GM12878 (cell line): ENCODE measurements at regions not wholly inside any gene's neighbourhood (a gene's known extent, or its start where the extent isn't known, plus 50 kb on each side); places are given as distances from the start of the nearest gene placed in this dataset.

ENCODE experiments used
- ATAC-seq: fragments of 200-7000 bp; cut with Tn5 transposase; 3 replicates; pipeline ENCODE4 v1.9.1; 2020; ENCODE audit warnings: mild to moderate bottlenecking, moderate library complexity
- BruUV-seq: library from RNA; stranded (reverse); fragments of 400-500 nt; replicated peaks from 2 replicates; lab custom pipeline; 2021; lab: Mats Ljungman, UMichigan
- CTCF ChIA-PET: fragments of 300-600 bp; sonication (Branson Sonifier 250); formaldehyde crosslinking; extraction: SDS; loops from one replicate; lab custom pipeline; 2021; ENCODE audit warnings: inconsistent platforms; lab: Yijun Ruan, JAX
- POLR2A ChIA-PET: fragments of 350-600 bp; formaldehyde crosslinking; extraction: SDS; loops from one replicate; lab custom pipeline; 2021; ENCODE audit warnings: inconsistent platforms; lab: Charles Lee
- RAD21 ChIA-PET: fragments of 300-600 bp; sonication (Branson Sonifier 250); formaldehyde crosslinking; loops from one replicate; lab custom pipeline; 2023; ENCODE audit warnings: antibody characterized with exemption; ENCODE audit not compliant: unreplicated experiment; lab: Charles Lee
- SMC1A ChIA-PET: fragments of 300-600 bp; sonication (Branson Sonifier 250); formaldehyde crosslinking; loops from one replicate; lab custom pipeline; 2023; ENCODE audit not compliant: unreplicated experiment, uncharacterized antibody; lab: Charles Lee
- DNase-seq: peaks from one replicate; pipeline ENCODE4 v3.0.0-alpha.2; 2011; ENCODE audit warnings: low read depth, low spot score
- FAIRE-seq: peaks from 3 replicates; lab custom pipeline; 2011; peaks lifted over from hg19 to GRCh38; lab: Jason Lieb, UNC
- H2AFZ ChIP-seq: 2 replicates; pipeline ENCODE4 v1.6.0; 2011; ENCODE audit warnings: low read depth, low read length, control low read depth; ENCODE audit not compliant: control insufficient read depth
- H3K27ac ChIP-seq: 2 replicates; pipeline ENCODE4 v1.5.1; 2011; ENCODE audit warnings: control low read depth; ENCODE audit not compliant: control insufficient read depth, insufficient read depth
- H3K27me3 ChIP-seq, 2 experiments: replicated peaks in 1 of 2; 2 replicates each; pipeline versions ENCODE4 v1.6.0 to v1.6.1; 2011; ENCODE audit warnings: low read length in 1 of 2; ENCODE audit not compliant: control insufficient read depth in 2 of 2, insufficient read depth in 2 of 2
- H3K36me3 ChIP-seq, 2 experiments: 2 replicates each; pipeline ENCODE4 v1.5.1; 2011; ENCODE audit warnings: low read length in 1 of 2; ENCODE audit not compliant: control insufficient read depth in 2 of 2, insufficient read depth in 2 of 2
- H3K4me1 ChIP-seq: 2 replicates; pipeline ENCODE4 v1.6.1; 2011; ENCODE audit warnings: mild to moderate bottlenecking, low read length, moderate library complexity, mixed read lengths; ENCODE audit not compliant: control insufficient read depth, insufficient read depth
- H3K4me2 ChIP-seq: 2 replicates; pipeline ENCODE4 v1.6.0; 2011; ENCODE audit warnings: control low read depth; ENCODE audit not compliant: control insufficient read depth, insufficient read depth
- H3K4me3 ChIP-seq: fragments of 200-600 bp; sonication (generic); 2 replicates; pipeline ENCODE4 v1.5.1; 2016
- H3K79me2 ChIP-seq: 2 replicates; pipeline ENCODE4 v1.6.0; 2011; ENCODE audit warnings: low read length; ENCODE audit not compliant: control insufficient read depth, insufficient read depth
- H3K9ac ChIP-seq: 2 replicates; pipeline ENCODE4 v1.8.0; 2011; ENCODE audit warnings: low read length, control low read depth, mixed read lengths; ENCODE audit not compliant: control insufficient read depth, insufficient read depth
- H3K9me3 ChIP-seq: replicated peaks from 3 replicates; pipeline ENCODE4 v1.5.1; 2011; ENCODE audit warnings: mild to moderate bottlenecking, low read length; ENCODE audit not compliant: control insufficient read depth, insufficient read depth
- H4K20me1 ChIP-seq: 2 replicates; pipeline ENCODE4 v1.6.0; 2011; ENCODE audit not compliant: control insufficient read depth, insufficient read depth
- BACH1 ChIP-seq: fragments of 450-650 bp; IDR thresholded peaks from 2 replicates; pipeline ENCODE4 v1.6.1; 2017; ENCODE audit warnings: mild to moderate bottlenecking, borderline replicate concordance
- CBFB ChIP-seq: IDR thresholded peaks from 2 replicates; pipeline ENCODE4 v1.6.1; 2016; ENCODE audit warnings: antibody characterized with exemption, low read depth
- DPF2 ChIP-seq: fragments of 450-650 bp; IDR thresholded peaks from 2 replicates; pipeline ENCODE4 v1.6.1; 2017; ENCODE audit warnings: mild to moderate bottlenecking
- ETV6 ChIP-seq, 2 experiments: fragments of 450-650 bp in 1 of 2; IDR thresholded peaks in 1 of 2; conservative IDR thresholded peaks in 1 of 2; 2 replicates each; pipeline ENCODE4 v1.6.1; 2014; ENCODE audit warnings: antibody characterized with exemption in 1 of 2, borderline replicate concordance in 1 of 2, low read depth in 1 of 2, mild to moderate bottlenecking in 1 of 2, moderate library complexity in 1 of 2
- IKZF2 ChIP-seq, 2 experiments: fragments of 450-650 bp; IDR thresholded peaks; 2 replicates each; pipeline ENCODE4 v1.6.1; 2017; ENCODE audit warnings: mild to moderate bottlenecking in 2 of 2, moderate library complexity in 2 of 2
- JUNB ChIP-seq: IDR thresholded peaks from 2 replicates; pipeline ENCODE4 v1.6.1; 2016; ENCODE audit warnings: antibody characterized with exemption, mild to moderate bottlenecking
- RBBP5 ChIP-seq: fragments of 200-600 bp; sonication (generic); conservative IDR thresholded peaks from 2 replicates; pipeline ENCODE4 v1.6.1; 2016
- SRF ChIP-seq, 2 experiments: IDR thresholded peaks; 2 replicates each; pipeline ENCODE4 v1.6.1; 2011; ENCODE audit warnings: low read depth in 2 of 2, low read length in 2 of 2, mild to moderate bottlenecking in 1 of 2, moderate library complexity in 1 of 2
- WRNIP1 ChIP-seq: IDR thresholded peaks from 2 replicates; pipeline ENCODE4 v1.6.1; 2011; ENCODE audit warnings: low read depth, low read length, improper control_type of control experiment, borderline replicate concordance
- YBX1 ChIP-seq: fragments of 450-650 bp; IDR thresholded peaks from 2 replicates; pipeline ENCODE4 v1.6.1; 2016; ENCODE audit warnings: antibody characterized with exemption
- WGBS: methylation state at CpG from one replicate; pipeline ENCODE4 v1.1.6; 2016; ENCODE audit warnings: low lambda C conversion rate; ENCODE audit not compliant: insufficient replicate concordance, insufficient coverage; ENCODE audit errors: missing lambda C conversion rate; 5-methylcytosine and 5-hydroxymethylcytosine counted together
- in situ Hi-C: fragments of 300-500 bp; cut with MboI; formaldehyde crosslinking; loops from 9 replicates; pipeline ENCODE4 v1.14.3; 2018; ENCODE audit warnings: mixed read lengths
- intact Hi-C: fragments of 100-400 bp; cut with micrococcal nuclease; formaldehyde crosslinking; loops from one replicate; pipeline ENCODE4 v1.14.2; 2022; ENCODE audit not compliant: unreplicated experiment

DNA sequence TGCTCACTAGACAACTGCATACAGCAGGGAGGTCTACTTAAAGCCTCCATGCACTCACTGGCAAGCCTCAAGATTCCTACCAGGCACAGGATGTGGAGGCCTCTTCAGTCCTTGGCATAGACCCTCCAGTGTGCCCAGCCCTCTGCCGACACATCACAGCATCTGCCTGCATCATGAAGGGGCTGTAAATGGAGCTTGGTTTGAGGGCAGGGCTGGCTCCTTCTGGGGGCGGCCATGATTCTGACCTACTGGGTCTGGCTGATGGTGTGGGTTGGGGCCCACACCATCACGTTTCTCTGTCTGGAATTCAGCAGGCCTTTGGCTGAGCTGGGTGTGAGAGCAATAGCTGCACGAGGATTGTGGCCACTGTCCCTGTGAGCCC, 84.9 kb upstream of the SHB start:
- ChIA-PET SMC1A (interaction anchor here (0.8 to 10.0 kb wide), 6 partner anchors 9 to 109 kb away, joined by 3 to 169 read pairs (median 14); no protein-coding TSS in a partner anchor), CTCF (interaction anchor here (0.7 to 4.4 kb wide), 6 partner anchors 20 to 183 kb away, joined by 3 to 34 read pairs (median 3); no protein-coding TSS in a partner anchor), POLR2A (interaction anchor here (0.5 to 1.6 kb wide), 2 partner anchors 17 to 45 kb away, joined by 3 to 4 read pairs; no protein-coding TSS in a partner anchor), RAD21 (interaction anchor here (1.2 to 5.3 kb wide), 4 partner anchors 11 to 66 kb away, joined by 3 to 40 read pairs (median 5); no protein-coding TSS in a partner anchor)
- Histone ChIP-seq H3K36me3 (no peaks in the 10 kb centered on the region), H3K27ac (no peak overlapping the region), H3K79me2 (no peaks in the 10 kb centered on the region), H3K9ac (no peak overlapping the region), H2AFZ (no peak overlapping the region), H3K9me3 (no peaks in the 10 kb centered on the region), H3K27me3 (no peaks in the 10 kb centered on the region; a peak in 1 of 4 replicates), H3K4me1 (no peaks in the 10 kb centered on the region), H4K20me1 (no peaks in the 10 kb centered on the region), H3K4me2 (no peak overlapping the region), H3K4me3 (no peak overlapping the region)
- ATAC-seq = no peak
- 14% methylated on average over 4 of the region's 4 CpGs for WGBS
- in situ Hi-C loops = no loop called here
- no TSS peak for BruUV-seq
- intact Hi-C loops = no loop called here
- FAIRE-seq = no peak
- no peak for DNase-seq
- TF ChIP-seq DPF2 (no peak), IKZF2 (IDR thresholded peaks at IDR 0.05) (no peak), RBBP5 (no peak), ETV6 (conservative IDR thresholded peaks at IDR 0.05 in 1 of 2, IDR thresholded peaks at IDR 0.05 in 1 of 2; ENCODE audit: borderline replicate concordance in 1 of 2, low read depth in 1 of 2) (no peak), BACH1 (no peak), YBX1 (no peak), CBFB (no peak), WRNIP1 (no peak), SRF (IDR thresholded peaks at IDR 0.05; ENCODE audit: low read depth in 2 of 2, low read length in 2 of 2) (no peak), JUNB (no peak)
